GM12878 (cell line): ENCODE measurements at regions not wholly inside any gene's neighbourhood (a gene's known extent, or its start where the extent isn't known, plus 50 kb on each side); places are given as distances from the start of the nearest gene placed in this dataset.

ENCODE experiments used
- ESRRA ChIP-seq: IDR thresholded peaks from 2 replicates; pipeline ENCODE4 v1.6.1; 2012; ENCODE audit warnings: mild to moderate bottlenecking, low read length, improper control_type of control experiment
- POLR2A ChIP-seq: IDR thresholded peaks from 2 replicates; pipeline ENCODE4 v1.6.1; 2011; ENCODE audit warnings: low read depth, mild to moderate bottlenecking, low read length
- TF ChIP-seq, protein P1 (sequence below): IDR thresholded peaks from 2 replicates; pipeline ENCODE4 v1.6.1; 2011; ENCODE audit warnings: low read depth, mild to moderate bottlenecking, low read length, moderate library complexity, borderline replicate concordance; ENCODE audit errors: extremely low read depth
- TF ChIP-seq, protein P2 (sequence below): fragments of 450-650 bp; formaldehyde crosslinking; IDR thresholded peaks from 2 replicates; pipeline ENCODE4 v1.4.0; 2020; ENCODE audit warnings: mild to moderate bottlenecking, moderate library complexity

DNA sequence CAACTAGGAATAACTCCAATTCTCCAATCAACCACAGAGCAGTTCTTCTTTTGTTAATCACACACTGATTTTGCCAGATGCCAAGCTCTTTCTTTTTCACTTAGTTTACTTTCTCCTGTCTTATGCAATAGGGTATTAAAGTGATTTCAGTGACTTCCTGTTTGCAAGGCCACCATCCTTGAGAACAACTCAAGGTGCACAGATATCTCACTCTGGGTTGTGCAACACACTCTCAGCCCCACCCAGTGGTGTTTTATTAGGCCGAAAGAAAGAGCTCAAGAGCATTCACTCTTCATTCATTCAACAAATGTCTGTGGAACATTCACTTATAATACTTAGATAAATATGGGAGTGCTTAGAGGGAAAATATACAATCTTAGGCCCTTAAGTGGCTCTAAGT is 352.5 kb downstream of the ZNF326 start:
- no peak for TF ChIP-seq POLR2A
- no peak for TF ChIP-seq ESRRA
- TF ChIP-seq, protein P1, sequence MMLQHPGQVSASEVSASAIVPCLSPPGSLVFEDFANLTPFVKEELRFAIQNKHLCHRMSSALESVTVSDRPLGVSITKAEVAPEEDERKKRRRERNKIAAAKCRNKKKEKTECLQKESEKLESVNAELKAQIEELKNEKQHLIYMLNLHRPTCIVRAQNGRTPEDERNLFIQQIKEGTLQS: no peak
- TF ChIP-seq, protein P2, sequence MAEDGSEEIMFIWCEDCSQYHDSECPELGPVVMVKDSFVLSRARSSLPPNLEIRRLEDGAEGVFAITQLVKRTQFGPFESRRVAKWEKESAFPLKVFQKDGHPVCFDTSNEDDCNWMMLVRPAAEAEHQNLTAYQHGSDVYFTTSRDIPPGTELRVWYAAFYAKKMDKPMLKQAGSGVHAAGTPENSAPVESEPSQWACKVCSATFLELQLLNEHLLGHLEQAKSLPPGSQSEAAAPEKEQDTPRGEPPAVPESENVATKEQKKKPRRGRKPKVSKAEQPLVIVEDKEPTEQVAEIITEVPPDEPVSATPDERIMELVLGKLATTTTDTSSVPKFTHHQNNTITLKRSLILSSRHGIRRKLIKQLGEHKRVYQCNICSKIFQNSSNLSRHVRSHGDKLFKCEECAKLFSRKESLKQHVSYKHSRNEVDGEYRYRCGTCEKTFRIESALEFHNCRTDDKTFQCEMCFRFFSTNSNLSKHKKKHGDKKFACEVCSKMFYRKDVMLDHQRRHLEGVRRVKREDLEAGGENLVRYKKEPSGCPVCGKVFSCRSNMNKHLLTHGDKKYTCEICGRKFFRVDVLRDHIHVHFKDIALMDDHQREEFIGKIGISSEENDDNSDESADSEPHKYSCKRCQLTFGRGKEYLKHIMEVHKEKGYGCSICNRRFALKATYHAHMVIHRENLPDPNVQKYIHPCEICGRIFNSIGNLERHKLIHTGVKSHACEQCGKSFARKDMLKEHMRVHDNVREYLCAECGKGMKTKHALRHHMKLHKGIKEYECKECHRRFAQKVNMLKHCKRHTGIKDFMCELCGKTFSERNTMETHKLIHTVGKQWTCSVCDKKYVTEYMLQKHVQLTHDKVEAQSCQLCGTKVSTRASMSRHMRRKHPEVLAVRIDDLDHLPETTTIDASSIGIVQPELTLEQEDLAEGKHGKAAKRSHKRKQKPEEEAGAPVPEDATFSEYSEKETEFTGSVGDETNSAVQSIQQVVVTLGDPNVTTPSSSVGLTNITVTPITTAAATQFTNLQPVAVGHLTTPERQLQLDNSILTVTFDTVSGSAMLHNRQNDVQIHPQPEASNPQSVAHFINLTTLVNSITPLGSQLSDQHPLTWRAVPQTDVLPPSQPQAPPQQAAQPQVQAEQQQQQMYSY (CRISPR knock-in tag): no peak
